ENCODE measurements at regions not wholly inside any gene's neighbourhood (a gene's known extent, or its start where the extent isn't known, plus 50 kb on each side); places are given as distances from the start of the nearest gene placed in this dataset.

- no peak for TF ChIP-seq POLR2AphosphoS5 (IDR thresholded peaks at IDR 0.05)
- no peak for TF ChIP-seq CTCF (IDR thresholded peaks at IDR 0.05 in 8 of 11, conservative IDR thresholded peaks at IDR 0.05 in 3 of 11)
- no peak for TF ChIP-seq POLR2A (IDR thresholded peaks at IDR 0.05)
Measured at GRCh38 chr3:159660901-159661300, 327.7 kb upstream of the IL12A start.

Data from spleen (tissue), 7 donors.